Gastrocnemius medialis (tissue), 4 donors: ENCODE measurements at regions not wholly inside any gene's neighbourhood (a gene's known extent, or its start where the extent isn't known, plus 50 kb on each side); places are given as distances from the start of the nearest gene placed in this dataset.

ENCODE experiments used
- CTCF ChIP-seq, 5 experiments: fragments of 450-650 bp in 3 of 5; fragments of 200-600 bp in 2 of 5; sonication (generic) in 2 of 5; IDR thresholded peaks in 4 of 5; conservative IDR thresholded peaks in 1 of 5; 1 replicate in 4 of 5; 2 replicates in 1 of 5; pipeline ENCODE4 v1.5.1; 2016 to 2019; ENCODE audit warnings: antibody characterized with exemption in 5 of 5, mild to moderate bottlenecking in 3 of 5, moderate library complexity in 3 of 5
- POLR2A ChIP-seq, 2 donors: fragments of 450-650 bp; IDR thresholded peaks; one replicate each; pipeline ENCODE4 v1.6.1; 2017; ENCODE audit warnings: antibody characterized with exemption in 2 of 2, mild to moderate bottlenecking in 2 of 2, moderate library complexity in 2 of 2

GRCh38 chr1:56179543-56179942, 399.8 kb downstream of the PLPP3 start:
- TF ChIP-seq CTCF (IDR thresholded peaks at IDR 0.05 in 4 of 5, conservative IDR thresholded peaks at IDR 0.05 in 1 of 5) (no peak), POLR2A (IDR thresholded peaks at IDR 0.05) (no peak)
